GM23338 (cell line): ENCODE measurements at regions not wholly inside any gene's neighbourhood (a gene's known extent, or its start where the extent isn't known, plus 50 kb on each side); places are given as distances from the start of the nearest gene placed in this dataset.

Source experiments
- ATAC-seq: fragments of 200-7000 bp; cut with Tn5 transposase; 3 replicates; pipeline ENCODE4 v1.9.1; 2020
- DNase-seq: peaks from one replicate; pipeline ENCODE4 v3.0.0-alpha.2; 2015; ENCODE audit warnings: low spot score
- H2AFZ ChIP-seq: fragments of 200-600 bp; sonication (generic); 2 replicates; pipeline ENCODE4 v1.8.0; 2016; ENCODE audit warnings: antibody characterized with exemption, mild to moderate bottlenecking, moderate library complexity
- H3F3A ChIP-seq: fragments of 200-600 bp; sonication (generic); replicated peaks from 2 replicates; pipeline ENCODE4 v1.8.0; 2017; ENCODE audit warnings: antibody characterized with exemption, mixed run types, low read depth
- H3K27ac ChIP-seq: fragments of 200-600 bp; sonication (generic); 2 replicates; pipeline ENCODE4 v1.6.1; 2016; ENCODE audit warnings: low read depth
- H3K27me3 ChIP-seq: fragments of 200-600 bp; sonication (generic); 2 replicates; pipeline ENCODE4 v1.8.0; 2016; ENCODE audit warnings: mild to moderate bottlenecking, mixed run types, moderate library complexity; ENCODE audit not compliant: insufficient read depth
- H3K36me3 ChIP-seq: fragments of 200-600 bp; sonication (generic); 2 replicates; pipeline ENCODE4 v1.8.0; 2016; ENCODE audit warnings: mild to moderate bottlenecking; ENCODE audit not compliant: insufficient read depth
- H3K4me1 ChIP-seq: fragments of 200-600 bp; sonication (generic); 2 replicates; pipeline ENCODE4 v1.8.0; 2016; ENCODE audit warnings: mild to moderate bottlenecking, moderate library complexity; ENCODE audit not compliant: insufficient read depth
- H3K4me2 ChIP-seq: fragments of 200-600 bp; sonication (generic); 2 replicates; pipeline ENCODE4 v1.7.1; 2017; ENCODE audit warnings: mixed run types
- H3K4me3 ChIP-seq: fragments of 200-600 bp; sonication (generic); 2 replicates; pipeline ENCODE4 v1.6.1; 2016; ENCODE audit warnings: mixed run types
- H3K79me2 ChIP-seq: fragments of 200-600 bp; sonication (generic); replicated peaks from 2 replicates; pipeline ENCODE4 v1.8.0; 2017; ENCODE audit warnings: mild to moderate bottlenecking; ENCODE audit not compliant: insufficient read depth
- H3K9me2 ChIP-seq: fragments of 200-600 bp; sonication (generic); 2 replicates; pipeline ENCODE4 v1.8.0; 2017; ENCODE audit not compliant: insufficient read depth
- H4K20me1 ChIP-seq: fragments of 200-600 bp; sonication (generic); replicated peaks from 2 replicates; pipeline ENCODE4 v1.8.0; 2017; ENCODE audit warnings: mild to moderate bottlenecking; ENCODE audit not compliant: insufficient read depth
- H3K27ac Mint-ChIP-seq: 2 replicates; pipeline ENCODE4 v1.8.0; 2020; ENCODE audit warnings: inconsistent platforms, mild to moderate bottlenecking, moderate library complexity, mixed read lengths
- H3K27me3 Mint-ChIP-seq: 3 replicates; pipeline ENCODE4 v1.8.0; 2022; ENCODE audit warnings: low read depth, mild to moderate bottlenecking, moderate library complexity, mixed read lengths, inconsistent platforms; ENCODE audit not compliant: insufficient read depth, poor library complexity
- H3K36me3 Mint-ChIP-seq: 3 replicates; pipeline ENCODE4 v1.8.0; 2021; ENCODE audit warnings: low read depth, mild to moderate bottlenecking, inconsistent platforms, moderate library complexity, mixed read lengths
- H3K4me1 Mint-ChIP-seq: 3 replicates; pipeline ENCODE4 v1.8.0; 2020; ENCODE audit warnings: mild to moderate bottlenecking, inconsistent platforms, mixed read lengths
- H3K4me3 Mint-ChIP-seq: 3 replicates; pipeline ENCODE4 v1.8.0; 2021; ENCODE audit warnings: moderate library complexity, mild to moderate bottlenecking, inconsistent platforms, mixed read lengths
- H3K9me3 Mint-ChIP-seq: 3 replicates; pipeline ENCODE4 v1.8.0; 2020; ENCODE audit warnings: moderate library complexity, mild to moderate bottlenecking, inconsistent platforms, mixed read lengths
- CREB1 ChIP-seq: fragments of 250-450 bp; sonication (Bioruptor Pico); IDR thresholded peaks from 2 replicates; pipeline ENCODE4 v1.5.0; 2020; ENCODE audit warnings: low read depth, mild to moderate bottlenecking, moderate library complexity
- CTCF ChIP-seq, 2 experiments: fragments of 200-600 bp in 1 of 2; sonication (generic) in 1 of 2; conservative IDR thresholded peaks; 2 replicates each; pipeline versions ENCODE4 v1.5.1 to v1.6.1; 2016 to 2017; ENCODE audit warnings: antibody characterized with exemption in 2 of 2, low read depth in 2 of 2, mild to moderate bottlenecking in 2 of 2, moderate library complexity in 1 of 2
- EZH2 ChIP-seq: fragments of 200-600 bp; sonication (generic); IDR thresholded peaks from one replicate; pipeline ENCODE4 v1.8.0; 2017; ENCODE audit warnings: antibody characterized with exemption, mild to moderate bottlenecking, low read depth; ENCODE audit not compliant: unreplicated experiment
- EZH2phosphoT487 ChIP-seq: fragments of 200-600 bp; sonication (generic); IDR thresholded peaks from one replicate; pipeline ENCODE4 v1.8.1; 2018; ENCODE audit warnings: antibody characterized with exemption; ENCODE audit not compliant: unreplicated experiment
- NANOG ChIP-seq: IDR thresholded peaks from 2 replicates; pipeline ENCODE4 v1.6.1; 2016; ENCODE audit warnings: antibody characterized with exemption, borderline replicate concordance
- STAT1 ChIP-seq: IDR thresholded peaks from one replicate; pipeline ENCODE4 v1.6.1; 2016; ENCODE audit warnings: antibody characterized with exemption; ENCODE audit not compliant: unreplicated experiment
- TF ChIP-seq, protein P1 (sequence below): fragments of 250-450 bp; sonication (Bioruptor Pico); IDR thresholded peaks from 2 replicates; pipeline ENCODE4 v1.5.0; 2020; ENCODE audit warnings: mild to moderate bottlenecking, moderate library complexity

GRCh38 chr2:172162739-172163336 lies 60.1 kb upstream of the DLX2 start (continued):
- TF ChIP-seq, protein P1, sequence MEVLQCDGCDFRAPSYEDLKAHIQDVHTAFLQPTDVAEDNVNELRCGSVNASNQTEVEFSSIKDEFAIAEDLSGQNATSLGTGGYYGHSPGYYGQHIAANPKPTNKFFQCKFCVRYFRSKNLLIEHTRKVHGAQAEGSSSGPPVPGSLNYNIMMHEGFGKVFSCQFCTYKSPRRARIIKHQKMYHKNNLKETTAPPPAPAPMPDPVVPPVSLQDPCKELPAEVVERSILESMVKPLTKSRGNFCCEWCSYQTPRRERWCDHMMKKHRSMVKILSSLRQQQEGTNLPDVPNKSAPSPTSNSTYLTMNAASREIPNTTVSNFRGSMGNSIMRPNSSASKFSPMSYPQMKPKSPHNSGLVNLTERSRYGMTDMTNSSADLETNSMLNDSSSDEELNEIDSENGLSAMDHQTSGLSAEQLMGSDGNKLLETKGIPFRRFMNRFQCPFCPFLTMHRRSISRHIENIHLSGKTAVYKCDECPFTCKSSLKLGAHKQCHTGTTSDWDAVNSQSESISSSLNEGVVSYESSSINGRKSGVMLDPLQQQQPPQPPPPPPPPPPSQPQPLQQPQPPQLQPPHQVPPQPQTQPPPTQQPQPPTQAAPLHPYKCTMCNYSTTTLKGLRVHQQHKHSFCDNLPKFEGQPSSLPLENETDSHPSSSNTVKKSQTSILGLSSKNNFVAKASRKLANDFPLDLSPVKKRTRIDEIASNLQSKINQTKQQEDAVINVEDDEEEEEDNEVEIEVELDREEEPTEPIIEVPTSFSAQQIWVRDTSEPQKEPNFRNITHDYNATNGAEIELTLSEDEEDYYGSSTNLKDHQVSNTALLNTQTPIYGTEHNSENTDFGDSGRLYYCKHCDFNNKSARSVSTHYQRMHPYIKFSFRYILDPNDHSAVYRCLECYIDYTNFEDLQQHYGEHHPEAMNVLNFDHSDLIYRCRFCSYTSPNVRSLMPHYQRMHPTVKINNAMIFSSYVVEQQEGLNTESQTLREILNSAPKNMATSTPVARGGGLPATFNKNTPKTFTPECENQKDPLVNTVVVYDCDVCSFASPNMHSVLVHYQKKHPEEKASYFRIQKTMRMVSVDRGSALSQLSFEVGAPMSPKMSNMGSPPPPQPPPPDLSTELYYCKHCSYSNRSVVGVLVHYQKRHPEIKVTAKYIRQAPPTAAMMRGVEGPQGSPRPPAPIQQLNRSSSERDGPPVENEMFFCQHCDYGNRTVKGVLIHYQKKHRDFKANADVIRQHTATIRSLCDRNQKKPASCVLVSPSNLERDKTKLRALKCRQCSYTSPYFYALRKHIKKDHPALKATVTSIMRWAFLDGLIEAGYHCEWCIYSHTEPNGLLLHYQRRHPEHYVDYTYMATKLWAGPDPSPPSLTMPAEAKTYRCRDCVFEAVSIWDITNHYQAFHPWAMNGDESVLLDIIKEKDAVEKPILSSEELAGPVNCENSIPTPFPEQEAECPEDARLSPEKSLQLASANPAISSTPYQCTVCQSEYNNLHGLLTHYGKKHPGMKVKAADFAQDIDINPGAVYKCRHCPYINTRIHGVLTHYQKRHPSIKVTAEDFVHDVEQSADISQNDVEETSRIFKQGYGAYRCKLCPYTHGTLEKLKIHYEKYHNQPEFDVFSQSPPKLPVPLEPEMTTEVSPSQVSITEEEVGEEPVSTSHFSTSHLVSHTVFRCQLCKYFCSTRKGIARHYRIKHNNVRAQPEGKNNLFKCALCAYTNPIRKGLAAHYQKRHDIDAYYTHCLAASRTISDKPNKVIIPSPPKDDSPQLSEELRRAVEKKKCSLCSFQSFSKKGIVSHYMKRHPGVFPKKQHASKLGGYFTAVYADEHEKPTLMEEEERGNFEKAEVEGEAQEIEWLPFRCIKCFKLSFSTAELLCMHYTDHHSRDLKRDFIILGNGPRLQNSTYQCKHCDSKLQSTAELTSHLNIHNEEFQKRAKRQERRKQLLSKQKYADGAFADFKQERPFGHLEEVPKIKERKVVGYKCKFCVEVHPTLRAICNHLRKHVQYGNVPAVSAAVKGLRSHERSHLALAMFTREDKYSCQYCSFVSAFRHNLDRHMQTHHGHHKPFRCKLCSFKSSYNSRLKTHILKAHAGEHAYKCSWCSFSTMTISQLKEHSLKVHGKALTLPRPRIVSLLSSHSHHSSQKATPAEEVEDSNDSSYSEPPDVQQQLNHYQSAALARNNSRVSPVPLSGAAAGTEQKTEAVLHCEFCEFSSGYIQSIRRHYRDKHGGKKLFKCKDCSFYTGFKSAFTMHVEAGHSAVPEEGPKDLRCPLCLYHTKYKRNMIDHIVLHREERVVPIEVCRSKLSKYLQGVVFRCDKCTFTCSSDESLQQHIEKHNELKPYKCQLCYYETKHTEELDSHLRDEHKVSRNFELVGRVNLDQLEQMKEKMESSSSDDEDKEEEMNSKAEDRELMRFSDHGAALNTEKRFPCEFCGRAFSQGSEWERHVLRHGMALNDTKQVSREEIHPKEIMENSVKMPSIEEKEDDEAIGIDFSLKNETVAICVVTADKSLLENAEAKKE (CRISPR knock-in tag): no peak

DNA sequence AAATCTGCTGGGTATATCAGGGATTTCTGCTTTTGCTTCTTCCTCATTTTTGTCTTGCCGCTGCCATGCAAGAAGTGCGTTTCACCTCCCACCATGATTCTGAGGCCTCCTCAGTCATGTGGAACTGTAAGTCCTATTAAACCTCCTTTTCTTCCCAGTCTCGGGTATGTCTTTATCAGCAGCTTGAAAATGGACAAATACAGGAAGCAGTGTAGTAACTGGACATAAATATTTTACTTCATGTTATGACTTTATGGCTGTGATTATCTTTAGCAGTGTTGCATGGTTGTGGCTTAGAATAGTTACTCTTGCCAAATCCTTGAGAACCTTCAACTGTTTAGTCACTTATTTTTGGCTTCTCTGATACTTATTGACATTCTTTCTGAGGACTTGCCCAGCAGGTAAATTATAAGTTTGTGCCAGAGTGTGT lies 66.2 kb upstream of the DLX2 start:
- ATAC-seq: no peak
- H3K4me1 Mint-ChIP-seq: peaks cover 16% of the 10 kb centered on the region
- TF ChIP-seq NANOG (no peak), EZH2phosphoT487 (no peak), STAT1 (no peak), CTCF (conservative IDR thresholded peaks at IDR 0.05; ENCODE audit: low read depth in 2 of 2) (no peak), EZH2 (no peak), CREB1 (no peak)
- TF ChIP-seq, protein P1 (CRISPR knock-in tag): no peak

More for the DNA sequence above, 66.2 kb upstream of the DLX2 start:
- Histone ChIP-seq H3K4me2 (no peak overlapping the region), H3K79me2 (no peaks in the 10 kb centered on the region), H3K4me1 (peaks cover 14% of the 10 kb centered on the region), H3F3A (no peaks in the 10 kb centered on the region), H4K20me1 (no peaks in the 10 kb centered on the region), H3K27me3 (peaks cover 4% of the 10 kb centered on the region; the same call in 1 of the 2 replicates), H2AFZ (no peak overlapping the region), H3K36me3 (no peaks in the 10 kb centered on the region), H3K27ac (no peak overlapping the region), H3K4me3 (no peak overlapping the region), H3K9me2 (0 out of 2 replicates have a peak, but pooled peaks cover 5% of the 10 kb centered on the region)
- Mint-ChIP-seq H3K36me3 (no peaks in the 10 kb centered on the region), H3K9me3 (peaks cover 6% of the 10 kb centered on the region; the same call in 2 of the 3 replicates), H3K27ac (no peak overlapping the region), H3K27me3 (peaks cover 5% of the 10 kb centered on the region), H3K4me3 (no peak overlapping the region)
- DNase-seq: no peak
